ENCODE measurements at regions not wholly inside any gene's neighbourhood (a gene's known extent, or its start where the extent isn't known, plus 50 kb on each side); places are given as distances from the start of the nearest gene placed in this dataset.

DNA sequence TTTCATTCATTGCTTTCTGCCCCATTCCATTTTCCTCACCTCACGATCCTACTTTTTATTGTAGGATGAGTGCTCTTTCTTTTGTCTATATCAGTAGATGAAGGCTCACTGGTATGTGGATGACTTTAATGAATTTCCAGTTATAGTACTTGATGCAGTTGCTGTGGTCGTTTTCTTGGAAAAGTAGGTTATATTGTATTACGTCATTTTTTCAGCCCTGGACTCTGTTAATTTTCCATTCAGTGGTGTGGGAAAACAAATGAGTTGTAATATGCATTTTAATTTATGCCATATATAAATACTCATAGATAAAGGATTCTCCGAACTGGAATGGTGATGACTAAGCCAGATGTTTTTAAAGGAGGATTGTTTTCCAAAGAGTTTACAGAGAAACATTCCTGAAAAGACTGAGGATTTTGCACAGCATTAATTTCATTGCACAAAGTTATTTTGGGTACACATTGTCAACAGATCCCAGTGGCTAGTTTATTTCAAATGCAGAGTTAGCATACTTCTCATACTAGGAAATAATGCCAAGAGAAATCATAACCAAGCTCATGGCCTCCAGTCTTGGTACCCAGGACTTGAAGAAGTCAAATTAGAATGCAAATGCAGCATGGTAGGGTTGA lies 189.7 kb downstream of the PAX3 start:
- no peak overlapping the region for H3K27ac Mint-ChIP-seq (ENCODE audit: unreplicated experiment)
- Histone ChIP-seq H3K27me3 (replicated peaks; ENCODE audit: control insufficient read depth, insufficient read depth, low read length) (no peaks in the 10 kb centered on the region; the same call in 1 of the 2 replicates), H3K9me3 (no peaks in the 10 kb centered on the region), H3K4me1 (no peaks in the 10 kb centered on the region), H3K4me3 (ENCODE audit: low read depth, low read length) (no peak overlapping the region), H3K36me3 (ENCODE audit: control insufficient read depth, insufficient read depth, low read length) (no peaks in the 10 kb centered on the region)
- H3K27me3 Mint-ChIP-seq (ENCODE audit: insufficient read depth, unreplicated experiment), result peaks cover 29% of the 10 kb centered on the region
- no peaks in the 10 kb centered on the region for H3K9me3 Mint-ChIP-seq (ENCODE audit: unreplicated experiment)
- ChIA-PET POLR2A (no interaction called here), CTCF (no interaction called here)
- H3K4me1 Mint-ChIP-seq (ENCODE audit: low read depth, unreplicated experiment), result no peaks in the 10 kb centered on the region
- H3K36me3 Mint-ChIP-seq (ENCODE audit: insufficient read depth, unreplicated experiment), result no peaks in the 10 kb centered on the region
- intact Hi-C loops (cut with micrococcal nuclease; ENCODE audit: unreplicated experiment), result no loop called here
- TF ChIP-seq CTCF (IDR thresholded peaks at IDR 0.05; ENCODE audit: insufficient read depth in 1 of 2, low read depth in 1 of 2, low read length in 1 of 2, severe bottlenecking in 1 of 2, unreplicated experiment in 1 of 2), result no peak
- BruUV-seq (replicated peaks), result no TSS peak
- DNase-seq, result no peak
- no peak overlapping the region for H3K4me3 Mint-ChIP-seq (ENCODE audit: unreplicated experiment)

DNA sequence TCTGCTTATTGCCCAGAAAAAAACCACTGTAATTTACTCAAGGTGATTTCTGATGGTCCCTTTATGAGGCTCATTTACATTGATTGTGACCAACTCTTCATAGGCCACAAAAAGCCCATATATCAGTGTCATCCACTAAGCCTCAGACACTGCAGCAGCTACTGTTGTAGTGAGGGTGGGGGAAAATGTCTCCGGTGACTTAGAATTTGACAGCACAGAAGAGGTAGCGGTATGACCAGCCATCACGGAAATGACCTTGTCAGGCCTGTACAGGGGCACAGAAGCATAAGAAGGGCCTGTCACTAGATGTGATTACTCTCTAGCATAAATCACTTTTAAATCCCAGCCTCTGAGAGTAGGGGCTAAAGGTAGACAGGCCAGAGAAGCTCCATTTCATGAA lies 190.3 kb downstream of the PAX3 start:
- H3K36me3 ChIP-seq (ENCODE audit: control insufficient read depth, insufficient read depth, low read length), result no peaks in the 10 kb centered on the region
- no peaks in the 10 kb centered on the region for H3K4me1 ChIP-seq
- no peak for TF ChIP-seq CTCF (IDR thresholded peaks at IDR 0.05; ENCODE audit: insufficient read depth in 1 of 2, low read depth in 1 of 2, low read length in 1 of 2, severe bottlenecking in 1 of 2, unreplicated experiment in 1 of 2)
- Mint-ChIP-seq H3K4me3 (ENCODE audit: unreplicated experiment) (no peak overlapping the region), H3K27ac (ENCODE audit: unreplicated experiment) (no peak overlapping the region), H3K4me1 (ENCODE audit: low read depth, unreplicated experiment) (no peaks in the 10 kb centered on the region), H3K27me3 (ENCODE audit: insufficient read depth, unreplicated experiment) (peaks cover 29% of the 10 kb centered on the region), H3K36me3 (ENCODE audit: insufficient read depth, unreplicated experiment) (no peaks in the 10 kb centered on the region), H3K9me3 (ENCODE audit: unreplicated experiment) (no peaks in the 10 kb centered on the region)
- BruUV-seq (replicated peaks), result no TSS peak
- intact Hi-C loops (cut with micrococcal nuclease; ENCODE audit: unreplicated experiment), result no loop called here
- H3K4me3 ChIP-seq (ENCODE audit: low read depth, low read length), result no peak overlapping the region
- DNase-seq, result no peak
- H3K9me3 ChIP-seq, result no peaks in the 10 kb centered on the region
- POLR2A ChIA-PET, result no interaction called here
- CTCF ChIA-PET, result no interaction called here
- no peaks in the 10 kb centered on the region; the same call in none of the 2 replicates for H3K27me3 ChIP-seq (replicated peaks; ENCODE audit: control insufficient read depth, insufficient read depth, low read length)

GRCh38 chr2:222105046-222105445 lies 193.8 kb downstream of the PAX3 start:
- TF ChIP-seq CTCF (IDR thresholded peaks at IDR 0.05; ENCODE audit: insufficient read depth in 1 of 2, low read depth in 1 of 2, low read length in 1 of 2, severe bottlenecking in 1 of 2, unreplicated experiment in 1 of 2), result no peak
- Histone ChIP-seq H3K4me3 (ENCODE audit: low read depth, low read length) (no peak overlapping the region), H3K36me3 (ENCODE audit: control insufficient read depth, insufficient read depth, low read length) (no peaks in the 10 kb centered on the region), H3K27me3 (replicated peaks; ENCODE audit: control insufficient read depth, insufficient read depth, low read length) (no peaks in the 10 kb centered on the region; the same call in none of the 2 replicates), H3K4me1 (no peaks in the 10 kb centered on the region), H3K9me3 (no peaks in the 10 kb centered on the region)
- no peak overlapping the region for H3K27ac Mint-ChIP-seq (ENCODE audit: unreplicated experiment)
- no peak overlapping the region for H3K4me3 Mint-ChIP-seq (ENCODE audit: unreplicated experiment)
- ChIA-PET CTCF (no interaction called here), POLR2A (no interaction called here)
- peaks cover 27% of the 10 kb centered on the region for H3K27me3 Mint-ChIP-seq (ENCODE audit: insufficient read depth, unreplicated experiment)
- DNase-seq, result no peak
- H3K4me1 Mint-ChIP-seq (ENCODE audit: low read depth, unreplicated experiment), result no peaks in the 10 kb centered on the region
- no TSS peak for BruUV-seq (replicated peaks)
- no peaks in the 10 kb centered on the region for H3K36me3 Mint-ChIP-seq (ENCODE audit: insufficient read depth, unreplicated experiment)
- intact Hi-C loops (cut with micrococcal nuclease; ENCODE audit: unreplicated experiment), result no loop called here
- no peaks in the 10 kb centered on the region for H3K9me3 Mint-ChIP-seq (ENCODE audit: unreplicated experiment)
